GM12878 (cell line): ENCODE measurements at regions not wholly inside any gene's neighbourhood (a gene's known extent, or its start where the extent isn't known, plus 50 kb on each side); places are given as distances from the start of the nearest gene placed in this dataset.

Source experiments
- ATAC-seq: fragments of 200-7000 bp; cut with Tn5 transposase; 3 replicates; pipeline ENCODE4 v1.9.1; 2020; ENCODE audit warnings: mild to moderate bottlenecking, moderate library complexity
- BruUV-seq: library from RNA; stranded (reverse); fragments of 400-500 nt; replicated peaks from 2 replicates; lab custom pipeline; 2021; lab: Mats Ljungman, UMichigan
- CTCF ChIA-PET: fragments of 300-600 bp; sonication (Branson Sonifier 250); formaldehyde crosslinking; extraction: SDS; loops from one replicate; lab custom pipeline; 2021; ENCODE audit warnings: inconsistent platforms; lab: Yijun Ruan, JAX
- POLR2A ChIA-PET: fragments of 350-600 bp; formaldehyde crosslinking; extraction: SDS; loops from one replicate; lab custom pipeline; 2021; ENCODE audit warnings: inconsistent platforms; lab: Charles Lee
- RAD21 ChIA-PET: fragments of 300-600 bp; sonication (Branson Sonifier 250); formaldehyde crosslinking; loops from one replicate; lab custom pipeline; 2023; ENCODE audit warnings: antibody characterized with exemption; ENCODE audit not compliant: unreplicated experiment; lab: Charles Lee
- SMC1A ChIA-PET: fragments of 300-600 bp; sonication (Branson Sonifier 250); formaldehyde crosslinking; loops from one replicate; lab custom pipeline; 2023; ENCODE audit not compliant: unreplicated experiment, uncharacterized antibody; lab: Charles Lee
- DNase-seq: peaks from one replicate; pipeline ENCODE4 v3.0.0-alpha.2; 2011; ENCODE audit warnings: low read depth, low spot score
- FAIRE-seq: peaks from 3 replicates; lab custom pipeline; 2011; peaks lifted over from hg19 to GRCh38; lab: Jason Lieb, UNC
- H2AFZ ChIP-seq: 2 replicates; pipeline ENCODE4 v1.6.0; 2011; ENCODE audit warnings: low read depth, low read length, control low read depth; ENCODE audit not compliant: control insufficient read depth
- H3K27ac ChIP-seq: 2 replicates; pipeline ENCODE4 v1.5.1; 2011; ENCODE audit warnings: control low read depth; ENCODE audit not compliant: control insufficient read depth, insufficient read depth
- H3K27me3 ChIP-seq, 2 experiments: replicated peaks in 1 of 2; 2 replicates each; pipeline versions ENCODE4 v1.6.0 to v1.6.1; 2011; ENCODE audit warnings: low read length in 1 of 2; ENCODE audit not compliant: control insufficient read depth in 2 of 2, insufficient read depth in 2 of 2
- H3K36me3 ChIP-seq, 2 experiments: 2 replicates each; pipeline ENCODE4 v1.5.1; 2011; ENCODE audit warnings: low read length in 1 of 2; ENCODE audit not compliant: control insufficient read depth in 2 of 2, insufficient read depth in 2 of 2
- H3K4me1 ChIP-seq: 2 replicates; pipeline ENCODE4 v1.6.1; 2011; ENCODE audit warnings: mild to moderate bottlenecking, low read length, moderate library complexity, mixed read lengths; ENCODE audit not compliant: control insufficient read depth, insufficient read depth
- H3K4me2 ChIP-seq: 2 replicates; pipeline ENCODE4 v1.6.0; 2011; ENCODE audit warnings: control low read depth; ENCODE audit not compliant: control insufficient read depth, insufficient read depth
- H3K4me3 ChIP-seq: fragments of 200-600 bp; sonication (generic); 2 replicates; pipeline ENCODE4 v1.5.1; 2016
- H3K79me2 ChIP-seq: 2 replicates; pipeline ENCODE4 v1.6.0; 2011; ENCODE audit warnings: low read length; ENCODE audit not compliant: control insufficient read depth, insufficient read depth
- H3K9ac ChIP-seq: 2 replicates; pipeline ENCODE4 v1.8.0; 2011; ENCODE audit warnings: low read length, control low read depth, mixed read lengths; ENCODE audit not compliant: control insufficient read depth, insufficient read depth
- H3K9me3 ChIP-seq: replicated peaks from 3 replicates; pipeline ENCODE4 v1.5.1; 2011; ENCODE audit warnings: mild to moderate bottlenecking, low read length; ENCODE audit not compliant: control insufficient read depth, insufficient read depth
- H4K20me1 ChIP-seq: 2 replicates; pipeline ENCODE4 v1.6.0; 2011; ENCODE audit not compliant: control insufficient read depth, insufficient read depth
- BRCA1 ChIP-seq: IDR thresholded peaks from 2 replicates; pipeline ENCODE4 v1.6.1; 2011; ENCODE audit warnings: low read depth, low read length, improper control_type of control experiment
- CBX3 ChIP-seq: fragments of 200-600 bp; sonication (generic); IDR thresholded peaks from 2 replicates; pipeline ENCODE4 v1.6.1; 2016; ENCODE audit warnings: low read depth, borderline replicate concordance
- CEBPZ ChIP-seq: fragments of 150-350 bp; IDR thresholded peaks from 2 replicates; pipeline ENCODE4 v1.6.1; 2016; ENCODE audit warnings: low read depth, low read length
- CREB1 ChIP-seq: IDR thresholded peaks from 2 replicates; pipeline ENCODE4 v1.6.1; 2012; ENCODE audit warnings: low read depth, mild to moderate bottlenecking, inconsistent platforms
- E4F1 ChIP-seq: fragments of 450-650 bp; IDR thresholded peaks from 2 replicates; pipeline ENCODE4 v1.6.1; 2018; ENCODE audit warnings: borderline replicate concordance, mild to moderate bottlenecking; ENCODE audit not compliant: partially characterized antibody
- ESRRA ChIP-seq: IDR thresholded peaks from 2 replicates; pipeline ENCODE4 v1.6.1; 2012; ENCODE audit warnings: mild to moderate bottlenecking, low read length, improper control_type of control experiment
- JUNB ChIP-seq: IDR thresholded peaks from 2 replicates; pipeline ENCODE4 v1.6.1; 2016; ENCODE audit warnings: antibody characterized with exemption, mild to moderate bottlenecking
- MYB ChIP-seq: fragments of 150-350 bp; IDR thresholded peaks from 2 replicates; pipeline ENCODE4 v1.6.1; 2014; ENCODE audit warnings: mild to moderate bottlenecking, low read depth, low read length, borderline replicate concordance
- NFXL1 ChIP-seq: fragments of 450-650 bp; IDR thresholded peaks from 2 replicates; pipeline ENCODE4 v1.6.1; 2017; ENCODE audit warnings: antibody characterized with exemption, mild to moderate bottlenecking, borderline replicate concordance
- NFYA ChIP-seq: IDR thresholded peaks from 2 replicates; pipeline ENCODE4 v1.6.1; 2011; ENCODE audit warnings: low read depth, mild to moderate bottlenecking, low read length, improper control_type of control experiment, borderline replicate concordance
- RELA ChIP-seq: fragments of 450-650 bp; IDR thresholded peaks from 2 replicates; pipeline ENCODE4 v1.8.0; 2014; ENCODE audit warnings: borderline replicate concordance; ENCODE audit not compliant: partially characterized antibody
- SIN3A ChIP-seq: IDR thresholded peaks from 2 replicates; pipeline ENCODE4 v1.6.1; 2012; ENCODE audit warnings: low read depth, low read length, improper control_type of control experiment
- SIX5 ChIP-seq: IDR thresholded peaks from 2 replicates; pipeline ENCODE4 v1.6.1; 2011; ENCODE audit warnings: mild to moderate bottlenecking, low read depth, low read length, moderate library complexity; ENCODE audit not compliant: severe bottlenecking
- SP1 ChIP-seq: IDR thresholded peaks from one replicate; pipeline ENCODE4 v1.6.1; 2011; ENCODE audit warnings: low read depth, low read length
- WGBS: methylation state at CpG from one replicate; pipeline ENCODE4 v1.1.6; 2016; ENCODE audit warnings: low lambda C conversion rate; ENCODE audit not compliant: insufficient replicate concordance, insufficient coverage; ENCODE audit errors: missing lambda C conversion rate; 5-methylcytosine and 5-hydroxymethylcytosine counted together
- in situ Hi-C: fragments of 300-500 bp; cut with MboI; formaldehyde crosslinking; loops from 9 replicates; pipeline ENCODE4 v1.14.3; 2018; ENCODE audit warnings: mixed read lengths
- intact Hi-C: fragments of 100-400 bp; cut with micrococcal nuclease; formaldehyde crosslinking; loops from one replicate; pipeline ENCODE4 v1.14.2; 2022; ENCODE audit not compliant: unreplicated experiment
- TF ChIP-seq, protein P1 (sequence below): IDR thresholded peaks from 2 replicates; pipeline ENCODE4 v1.6.1; 2012; ENCODE audit warnings: low read depth, low read length, improper control_type of control experiment
- TF ChIP-seq, protein P2 (sequence below), 3 experiments: IDR thresholded peaks in 2 of 3; conservative IDR thresholded peaks in 1 of 3; 2 replicates each; pipeline ENCODE4 v1.5.1; 2011; ENCODE audit warnings: low read depth in 3 of 3, low read length in 3 of 3, mild to moderate bottlenecking in 3 of 3, control low read depth in 2 of 3, moderate library complexity in 2 of 3, inconsistent platforms in 1 of 3, mixed read lengths in 1 of 3; ENCODE audit not compliant: control insufficient read depth in 2 of 3, insufficient read depth in 1 of 3; ENCODE audit errors: extremely low read depth in 1 of 3

GRCh38 chr1:232390590-232390989 is 239.3 kb downstream of the SIPA1L2 start:
- ATAC-seq (no peak), DNase-seq (no peak), FAIRE-seq (no peak)
- 0% methylated on average over 3 of the region's 3 CpGs for WGBS
- in situ Hi-C loops (no loop called here), intact Hi-C loops (no loop called here)
- no peaks in the 10 kb centered on the region for H3K9me3 ChIP-seq
- no peak overlapping the region for H2AFZ ChIP-seq
- H3K4me1 ChIP-seq: no peaks in the 10 kb centered on the region
- ChIA-PET RAD21 (no interaction called here), CTCF (no interaction called here), POLR2A (no interaction called here), SMC1A (no interaction called here)
- H3K27me3 ChIP-seq: no peaks in the 10 kb centered on the region
- H3K79me2 ChIP-seq: no peaks in the 10 kb centered on the region
- H3K27ac ChIP-seq: no peak overlapping the region
- H3K36me3 ChIP-seq: no peaks in the 10 kb centered on the region
- no peak overlapping the region for H3K4me2 ChIP-seq
- no peaks in the 10 kb centered on the region for H4K20me1 ChIP-seq
- no peak overlapping the region for H3K4me3 ChIP-seq
- no peak overlapping the region for H3K9ac ChIP-seq
- BruUV-seq: no TSS peak
- no peak for TF ChIP-seq SP1
- no peak for TF ChIP-seq CREB1
- TF ChIP-seq JUNB: no peak
- TF ChIP-seq CEBPZ: no peak
- TF ChIP-seq, protein P1, sequence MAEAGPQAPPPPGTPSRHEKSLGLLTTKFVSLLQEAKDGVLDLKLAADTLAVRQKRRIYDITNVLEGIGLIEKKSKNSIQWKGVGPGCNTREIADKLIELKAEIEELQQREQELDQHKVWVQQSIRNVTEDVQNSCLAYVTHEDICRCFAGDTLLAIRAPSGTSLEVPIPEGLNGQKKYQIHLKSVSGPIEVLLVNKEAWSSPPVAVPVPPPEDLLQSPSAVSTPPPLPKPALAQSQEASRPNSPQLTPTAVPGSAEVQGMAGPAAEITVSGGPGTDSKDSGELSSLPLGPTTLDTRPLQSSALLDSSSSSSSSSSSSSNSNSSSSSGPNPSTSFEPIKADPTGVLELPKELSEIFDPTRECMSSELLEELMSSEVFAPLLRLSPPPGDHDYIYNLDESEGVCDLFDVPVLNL: no peak
- TF ChIP-seq CBX3: no peak
- TF ChIP-seq E4F1: no peak
- no peak for TF ChIP-seq SIX5
- TF ChIP-seq BRCA1: no peak
- TF ChIP-seq ESRRA: no peak
- no peak for TF ChIP-seq RELA
- TF ChIP-seq SIN3A: no peak
- no peak for TF ChIP-seq MYB
- no peak for TF ChIP-seq NFYA
- TF ChIP-seq, protein P2, sequence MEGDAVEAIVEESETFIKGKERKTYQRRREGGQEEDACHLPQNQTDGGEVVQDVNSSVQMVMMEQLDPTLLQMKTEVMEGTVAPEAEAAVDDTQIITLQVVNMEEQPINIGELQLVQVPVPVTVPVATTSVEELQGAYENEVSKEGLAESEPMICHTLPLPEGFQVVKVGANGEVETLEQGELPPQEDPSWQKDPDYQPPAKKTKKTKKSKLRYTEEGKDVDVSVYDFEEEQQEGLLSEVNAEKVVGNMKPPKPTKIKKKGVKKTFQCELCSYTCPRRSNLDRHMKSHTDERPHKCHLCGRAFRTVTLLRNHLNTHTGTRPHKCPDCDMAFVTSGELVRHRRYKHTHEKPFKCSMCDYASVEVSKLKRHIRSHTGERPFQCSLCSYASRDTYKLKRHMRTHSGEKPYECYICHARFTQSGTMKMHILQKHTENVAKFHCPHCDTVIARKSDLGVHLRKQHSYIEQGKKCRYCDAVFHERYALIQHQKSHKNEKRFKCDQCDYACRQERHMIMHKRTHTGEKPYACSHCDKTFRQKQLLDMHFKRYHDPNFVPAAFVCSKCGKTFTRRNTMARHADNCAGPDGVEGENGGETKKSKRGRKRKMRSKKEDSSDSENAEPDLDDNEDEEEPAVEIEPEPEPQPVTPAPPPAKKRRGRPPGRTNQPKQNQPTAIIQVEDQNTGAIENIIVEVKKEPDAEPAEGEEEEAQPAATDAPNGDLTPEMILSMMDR (IDR thresholded peaks at IDR 0.05 in 2 of 3, conservative IDR thresholded peaks at IDR 0.05 in 1 of 3; ENCODE audit: control insufficient read depth in 2 of 3, extremely low read depth in 1 of 3, insufficient read depth in 1 of 3, low read depth in 3 of 3, low read length in 3 of 3): no peak
- no peak for TF ChIP-seq NFXL1
